HG02623 (cell line): ENCODE measurements at regions not wholly inside any gene's neighbourhood (a gene's known extent, or its start where the extent isn't known, plus 50 kb on each side); places are given as distances from the start of the nearest gene placed in this dataset.

Source experiments
- ATAC-seq: cut with Tn5 transposase; IDR thresholded peaks from one replicate; pipeline ENCODE4 v1.9.1; 2021; ENCODE audit warnings: moderate library complexity; ENCODE audit not compliant: unreplicated experiment

DNA sequence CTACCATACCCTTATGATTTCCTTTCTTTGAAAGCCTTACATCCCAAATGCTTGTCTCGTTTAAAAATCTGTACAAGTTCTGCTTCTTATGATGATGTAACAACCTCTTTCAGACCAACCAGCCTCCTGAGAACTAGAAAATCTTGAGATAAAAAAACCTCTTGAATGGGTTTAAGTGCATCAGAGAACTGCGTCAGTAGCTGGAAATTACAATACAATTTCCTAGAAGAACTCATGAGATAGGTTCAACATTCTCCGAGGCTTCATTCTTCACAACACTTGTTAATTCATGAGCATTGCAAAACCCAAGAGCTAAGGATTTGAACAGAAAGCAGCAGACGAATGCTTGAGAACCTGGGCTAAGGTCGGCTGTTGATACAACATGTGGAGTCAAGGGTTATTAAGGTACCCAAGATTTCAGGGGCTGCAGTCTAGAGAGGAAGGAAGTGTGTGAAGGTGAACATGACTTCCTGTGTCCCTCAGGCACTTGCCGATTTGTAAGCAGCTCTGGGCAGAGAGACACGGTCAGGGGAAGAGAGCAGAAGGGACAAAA lies 286.0 kb downstream of the ICE1 start:
- no peak for ATAC-seq

DNA sequence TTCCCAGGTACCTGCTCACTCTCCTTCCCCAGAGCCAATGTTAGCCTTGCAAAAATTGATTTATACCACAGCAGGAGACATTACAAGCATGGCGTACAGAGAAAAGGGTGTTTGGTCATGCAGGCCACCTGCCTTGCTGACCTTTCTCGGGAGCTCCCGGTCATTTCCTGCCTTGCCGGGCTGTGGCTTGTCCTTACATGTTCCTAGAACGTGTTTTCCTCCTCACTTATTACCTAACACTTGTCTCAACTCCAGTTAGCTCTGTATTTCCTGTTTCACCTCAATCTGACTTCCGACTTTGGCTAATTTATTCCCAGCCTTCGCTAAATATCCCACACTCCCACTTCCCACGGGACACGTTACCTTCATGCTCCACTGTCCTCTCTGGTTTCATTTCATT lies 282.5 kb downstream of the ICE1 start:
- no peak for ATAC-seq

DNA sequence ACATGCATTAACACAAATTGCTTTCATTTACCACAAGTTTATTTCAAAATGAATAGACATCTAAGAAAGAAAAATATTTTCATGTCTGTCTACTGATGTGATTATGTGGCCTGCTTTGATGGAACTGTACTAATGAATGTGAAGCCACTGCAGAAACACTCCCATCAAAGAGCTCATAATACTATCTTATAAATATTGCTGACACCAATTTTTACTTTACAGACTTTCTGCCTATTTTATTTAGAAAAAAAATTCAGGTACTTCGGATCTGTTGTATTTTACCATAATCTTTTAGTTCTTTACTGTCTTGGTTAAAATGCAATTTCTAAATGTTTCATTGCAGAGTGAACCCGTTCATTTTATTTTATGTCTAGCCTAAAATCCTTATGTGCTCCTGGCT lies 281.9 kb downstream of the ICE1 start:
- no peak for ATAC-seq

- ATAC-seq, result no peak
Observed at GRCh38 chr5:5702934-5703333, 280.5 kb downstream of the ICE1 start.

DNA sequence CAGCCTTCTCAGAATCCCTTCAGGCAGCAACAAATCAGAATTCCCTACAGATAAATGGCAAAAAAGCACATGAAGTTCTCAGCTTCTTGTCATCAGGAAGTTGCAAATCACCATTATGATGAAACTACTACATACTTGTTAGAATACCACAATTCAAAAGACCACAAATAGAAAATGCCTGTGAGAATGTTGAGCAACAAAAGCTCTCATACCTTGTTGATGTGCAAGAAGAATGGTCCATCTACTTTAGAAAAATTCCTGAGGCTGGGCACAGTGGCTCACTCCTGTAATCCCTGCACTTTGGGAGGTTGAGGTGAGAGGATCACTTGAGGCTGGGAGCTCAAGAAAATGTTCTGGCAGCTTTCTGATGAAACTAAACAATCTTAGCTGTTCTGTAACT lies 278.1 kb downstream of the ICE1 start:
- no peak for ATAC-seq

DNA sequence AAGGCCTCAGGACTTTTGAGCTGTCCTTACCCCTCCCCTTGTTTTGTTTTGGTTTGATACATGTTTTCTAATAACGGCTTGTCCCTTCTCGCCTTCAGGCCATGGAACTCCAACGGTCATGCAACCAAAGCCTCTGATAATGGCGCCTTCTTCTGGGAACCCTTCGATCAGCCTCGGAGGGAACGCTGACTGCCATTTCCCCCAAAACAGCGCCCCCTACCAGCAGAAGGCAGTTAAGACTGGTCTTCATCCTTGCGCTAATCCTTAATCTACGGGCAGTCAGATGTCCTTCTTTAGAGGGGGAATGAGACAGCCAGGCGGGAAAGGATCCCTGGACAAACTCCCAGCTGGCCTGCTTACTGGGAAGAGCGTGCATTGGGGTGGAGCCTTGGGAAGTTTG lies 276.6 kb downstream of the ICE1 start:
- ATAC-seq, result no peak

- ATAC-seq, result no peak
Observed at GRCh38 chr5:5695266-5695665, 272.8 kb downstream of the ICE1 start.

- no peak for ATAC-seq
Observed at GRCh38 chr5:5688925-5689310, 266.4 kb downstream of the ICE1 start.

- ATAC-seq, result no peak
Observed at GRCh38 chr5:5688194-5688924, 265.9 kb downstream of the ICE1 start.

GRCh38 chr5:5687113-5687512 lies 264.6 kb downstream of the ICE1 start:
- no peak for ATAC-seq

DNA sequence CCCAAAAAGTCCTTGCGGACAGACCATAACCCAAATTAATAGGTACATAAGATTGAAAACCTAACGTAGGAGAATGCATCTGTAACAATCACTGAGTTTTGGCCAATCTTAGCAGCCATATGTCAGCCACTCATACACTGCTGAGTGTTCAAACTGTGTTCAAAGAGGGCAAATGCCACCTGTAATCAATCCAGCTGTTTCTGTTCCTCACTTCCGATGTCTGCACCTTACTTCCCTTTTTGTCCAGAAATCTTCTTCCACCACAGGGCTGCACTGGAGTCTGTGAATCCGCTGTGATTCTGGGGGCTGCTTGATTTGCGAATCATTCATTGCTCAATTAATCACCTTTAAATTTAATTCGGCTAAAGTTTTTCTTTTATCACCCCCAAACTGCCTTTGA lies 263.9 kb downstream of the ICE1 start:
- ATAC-seq, result no peak

DNA sequence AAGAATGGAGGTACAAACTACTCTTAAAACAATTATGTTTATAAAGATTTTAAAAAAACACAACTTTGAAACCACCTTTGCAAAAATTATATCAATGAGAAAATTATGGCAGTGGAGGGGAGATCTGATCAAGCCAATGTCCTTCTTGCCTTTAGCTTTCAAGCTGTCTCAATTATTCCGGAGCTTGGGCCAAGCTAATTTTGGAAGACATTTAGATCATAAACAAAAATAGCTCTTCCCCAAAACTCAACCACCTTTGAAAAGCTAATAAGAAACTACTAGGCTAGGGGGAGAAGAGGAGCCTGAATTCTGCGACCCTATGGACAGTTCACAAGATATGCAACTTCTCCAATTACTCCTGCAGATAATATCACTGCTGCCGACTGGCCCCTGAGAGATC lies 263.3 kb downstream of the ICE1 start:
- no peak for ATAC-seq

DNA sequence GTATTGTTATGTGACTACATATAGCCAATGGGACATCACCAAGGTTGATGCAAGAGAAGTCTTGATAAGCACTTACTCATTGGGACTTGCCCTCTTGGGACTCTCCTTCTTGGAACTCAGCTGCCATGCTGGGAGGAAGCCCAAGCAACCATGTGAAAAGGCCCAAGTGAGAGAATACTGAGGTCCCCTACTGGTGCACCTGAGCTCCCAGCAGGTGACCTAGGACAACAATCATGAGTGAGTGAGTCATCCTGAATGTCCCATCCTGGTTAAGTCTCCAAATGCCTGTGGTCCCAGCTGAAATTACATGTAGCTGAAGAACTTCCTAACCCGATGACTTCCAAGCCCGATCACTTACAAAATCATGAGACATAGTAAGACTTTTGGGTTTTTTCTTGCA lies 260.7 kb downstream of the ICE1 start:
- ATAC-seq, result no peak

- ATAC-seq, result no peak
Observed at GRCh38 chr5:5678909-5679308, 256.4 kb downstream of the ICE1 start.

DNA sequence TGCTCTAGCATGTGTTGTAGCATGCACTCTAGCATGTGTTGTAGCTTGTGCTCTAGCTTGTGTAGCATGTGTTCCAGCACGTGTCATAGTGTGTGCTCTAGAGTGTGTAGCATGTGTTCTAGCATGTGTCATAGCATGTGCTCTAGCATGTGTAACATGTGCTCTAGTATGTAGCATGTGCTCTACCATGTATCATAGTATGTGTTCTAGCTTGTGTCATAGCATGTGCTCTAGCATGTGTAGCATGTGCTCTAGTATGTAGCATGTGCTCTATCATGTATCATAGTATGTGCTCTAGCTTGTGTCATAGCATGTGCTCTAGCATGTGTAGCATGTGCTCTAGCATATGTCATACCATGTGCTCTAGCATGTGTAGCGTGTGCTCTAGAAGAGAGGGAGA lies 255.3 kb downstream of the ICE1 start:
- ATAC-seq, result no peak

DNA sequence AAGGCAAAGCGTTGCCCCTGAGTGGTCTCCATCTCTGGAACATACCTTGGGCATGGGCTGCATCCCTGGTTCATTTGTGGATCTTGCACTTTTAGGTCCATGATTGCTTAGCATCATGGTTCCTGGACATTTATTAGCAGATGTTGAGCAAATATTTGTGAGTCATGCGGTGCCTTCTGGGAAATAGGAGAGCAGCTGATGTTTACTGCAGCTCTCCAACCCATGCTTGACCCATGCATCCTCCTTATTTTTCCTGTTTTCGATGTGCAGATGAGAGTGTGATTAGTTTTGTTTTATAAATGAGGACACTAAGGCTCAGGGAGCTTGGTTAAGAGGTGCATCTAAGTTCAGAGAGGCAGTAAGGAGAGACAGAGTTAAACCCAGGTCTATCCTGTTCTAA lies 253.7 kb downstream of the ICE1 start:
- no peak for ATAC-seq

DNA sequence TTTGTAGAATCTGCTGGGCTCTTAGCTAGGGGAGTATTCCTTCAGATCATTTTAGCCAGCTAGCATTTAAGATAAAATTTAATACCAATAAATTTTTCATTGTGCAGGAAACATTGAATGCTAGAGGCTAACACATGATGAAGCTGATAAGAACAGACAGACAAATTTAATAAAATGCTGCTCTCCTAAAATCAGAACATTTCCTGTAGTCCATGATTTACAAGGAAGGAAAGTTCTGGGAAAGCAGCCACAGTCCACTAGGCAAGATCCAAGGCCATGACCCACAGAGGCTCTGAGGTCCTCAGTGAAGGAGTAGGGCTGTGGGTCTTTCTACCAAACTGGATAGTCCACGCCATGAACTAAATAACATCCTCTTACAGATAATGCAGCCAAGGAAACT lies 253.0 kb downstream of the ICE1 start:
- no peak for ATAC-seq

DNA sequence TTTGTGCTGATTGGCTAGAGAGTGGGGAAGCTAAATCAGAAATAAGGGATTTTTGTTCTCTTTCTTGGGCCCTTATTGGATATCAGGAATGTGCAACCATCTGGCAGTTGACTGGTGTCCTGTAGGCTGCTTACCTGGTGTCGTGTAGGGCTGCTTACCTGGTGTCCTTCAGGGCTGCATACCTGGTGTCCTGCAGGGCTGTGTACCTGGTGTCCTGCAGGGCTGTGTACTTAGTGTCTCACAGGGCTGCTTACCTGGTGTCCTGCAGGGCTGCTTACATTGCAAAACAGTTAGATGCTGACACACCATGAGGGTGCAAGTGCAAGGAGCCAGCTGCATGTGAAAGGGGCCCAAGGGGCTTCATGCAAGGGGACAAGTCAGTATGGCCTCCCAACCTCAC lies 249.3 kb downstream of the ICE1 start:
- ATAC-seq, result no peak

DNA sequence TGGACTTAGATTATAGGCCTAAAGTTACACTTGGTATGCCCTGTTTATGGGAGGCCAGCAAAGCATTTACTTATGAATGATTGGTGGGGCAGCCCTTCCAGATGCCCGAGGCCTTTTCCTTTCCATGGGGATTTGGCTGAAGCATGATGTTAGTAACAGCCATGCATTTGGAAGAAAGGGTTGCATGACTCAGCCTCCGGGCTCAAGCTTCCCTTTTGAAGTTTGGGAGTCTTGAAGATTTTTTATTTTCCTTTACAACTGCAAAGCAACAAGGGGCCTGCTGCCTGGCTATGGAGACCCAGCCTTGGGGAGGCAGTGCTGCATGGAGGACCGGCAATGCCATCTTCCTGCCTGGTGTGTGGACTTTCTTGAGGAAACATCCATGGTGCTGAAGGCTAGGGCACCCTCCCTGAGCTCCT lies 244.7 kb downstream of the ICE1 start:
- no peak for ATAC-seq

DNA sequence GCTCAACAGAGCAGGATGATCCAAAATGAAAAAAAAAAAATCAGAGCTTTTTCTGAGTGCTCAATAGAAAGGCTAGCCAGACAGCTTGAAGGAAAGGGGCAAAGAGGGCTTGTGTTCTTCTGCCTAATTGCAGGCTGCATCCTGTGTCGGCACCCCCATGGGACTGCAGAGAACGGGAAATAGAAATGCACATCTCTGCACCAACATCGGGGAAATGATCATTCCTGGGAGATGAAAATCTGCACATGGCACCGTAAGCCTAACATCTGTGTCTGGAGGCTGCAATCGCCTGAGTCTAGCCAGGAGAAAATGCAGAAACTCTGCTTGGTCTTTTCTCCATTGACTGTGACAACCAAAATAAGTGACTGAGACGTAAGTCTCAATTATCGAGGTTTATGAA lies 243.9 kb downstream of the ICE1 start:
- no peak for ATAC-seq

- ATAC-seq, result no peak
Observed at GRCh38 chr5:5666076-5666365, 243.5 kb downstream of the ICE1 start.

GRCh38 chr5:5665225-5666075 lies 243.0 kb downstream of the ICE1 start:
- ATAC-seq, result no peak
